Hepatic stellate cell (primary cell): ENCODE measurements at regions not wholly inside any gene's neighbourhood (a gene's known extent, or its start where the extent isn't known, plus 50 kb on each side); places are given as distances from the start of the nearest gene placed in this dataset.

Experiments used
- DNase-seq: peaks from one replicate; pipeline ENCODE4 v3.0.0; 2011; ENCODE audit warnings: low spot score

- DNase-seq = no peak
These were observed 372.9 kb upstream of the HS6ST1 start for GRCh38 chr2:128691526-128691925.

- no peak for DNase-seq
These were observed 374.5 kb upstream of the HS6ST1 start for GRCh38 chr2:128692895-128693742.

GRCh38 chr2:128693743-128694029 is 375.0 kb upstream of the HS6ST1 start:
- no peak for DNase-seq

DNA sequence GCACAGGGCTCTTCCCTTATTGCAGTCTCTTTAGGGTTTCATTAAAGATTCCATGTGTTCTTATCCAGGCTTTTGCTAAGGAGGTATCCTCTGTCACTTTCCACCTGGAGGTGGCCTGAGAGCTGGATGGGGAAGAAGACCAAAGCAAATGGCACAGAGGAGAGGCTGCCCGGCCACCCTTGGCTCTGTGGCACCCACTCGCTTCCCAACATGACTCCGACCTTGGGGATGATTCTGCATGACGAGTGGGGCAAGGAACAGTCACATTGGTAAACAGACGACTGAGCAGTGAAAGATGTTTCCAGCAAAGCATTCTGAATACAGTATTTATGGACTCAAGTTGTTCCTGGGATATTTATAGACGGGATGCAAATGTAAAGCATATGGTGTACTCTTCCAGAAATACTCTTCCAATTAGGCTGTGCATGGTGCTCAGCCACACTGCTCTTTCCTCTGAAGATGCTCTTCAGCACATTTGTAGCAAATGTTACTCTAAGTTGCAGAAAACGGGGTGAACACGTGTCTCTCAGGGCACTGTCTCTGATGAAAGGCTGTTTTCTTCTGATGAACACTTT is 377.1 kb upstream of the HS6ST1 start:
- DNase-seq = no peak

DNA sequence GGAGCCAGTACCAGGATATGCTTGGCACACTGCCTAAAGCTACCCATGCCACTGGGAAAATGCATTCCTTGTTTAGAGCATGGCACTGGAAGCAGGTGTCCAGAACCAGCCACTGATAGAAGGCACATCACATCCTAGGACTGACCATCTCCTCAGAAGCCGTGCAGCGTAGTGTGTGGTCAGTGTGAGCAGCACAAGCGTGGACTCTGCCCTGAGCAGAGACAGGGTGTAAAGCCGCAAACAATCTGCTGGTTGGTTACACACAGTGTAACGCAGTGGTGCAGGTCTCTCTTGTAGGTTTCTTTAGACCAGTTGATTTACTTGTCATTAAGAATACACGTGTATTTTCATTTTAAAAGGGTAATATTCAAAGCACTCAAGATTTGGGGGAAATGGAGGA is 377.8 kb upstream of the HS6ST1 start:
- no peak for DNase-seq

DNA sequence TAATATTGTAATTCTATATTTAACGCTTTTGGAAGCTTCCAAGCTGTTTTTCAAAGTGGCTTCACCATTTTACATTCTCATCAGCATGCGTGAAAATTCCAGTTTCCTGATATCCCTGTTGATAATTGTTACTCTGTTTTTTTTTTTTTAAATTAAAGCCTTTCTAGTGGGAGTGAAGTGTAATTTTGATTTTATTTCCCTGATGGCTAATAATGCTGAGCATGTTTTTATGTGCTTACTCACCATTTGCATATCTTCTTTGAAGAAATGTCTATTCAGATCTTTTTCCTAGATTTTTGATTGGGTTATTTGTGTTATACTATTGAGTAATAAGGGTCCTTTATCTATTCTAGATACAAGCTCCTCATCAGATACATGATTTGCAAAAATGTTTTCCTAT is 382.8 kb upstream of the HS6ST1 start:
- DNase-seq = no peak

GRCh38 chr2:128702616-128703015 is 383.9 kb upstream of the HS6ST1 start:
- no peak for DNase-seq

- DNase-seq = no peak
These were observed 389.6 kb upstream of the HS6ST1 start for GRCh38 chr2:128708106-128708816.

DNA sequence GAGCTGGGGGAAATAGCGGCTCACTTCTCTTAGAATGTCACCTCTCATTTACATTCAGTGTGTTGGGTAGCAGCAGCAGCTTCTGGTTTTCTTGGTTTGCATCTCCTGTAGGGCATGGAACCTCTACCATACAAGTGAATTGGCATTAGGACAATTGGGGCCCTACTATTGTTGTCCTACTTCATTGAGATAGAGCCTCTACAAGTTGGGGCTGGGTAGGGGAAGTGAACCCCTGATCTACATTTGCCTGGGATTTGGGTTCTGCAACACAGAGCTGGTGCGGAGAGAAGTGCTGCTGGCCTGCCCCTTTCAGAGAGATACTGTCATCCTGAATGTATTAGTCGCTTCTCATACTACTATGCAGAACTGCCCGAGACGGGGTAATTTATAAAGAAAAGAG is 391.6 kb upstream of the HS6ST1 start:
- DNase-seq = no peak

- DNase-seq = no peak
These were observed 392.1 kb upstream of the HS6ST1 start for GRCh38 chr2:128710729-128711128.

- DNase-seq = no peak
These were observed 395.6 kb upstream of the HS6ST1 start for GRCh38 chr2:128714285-128714684.

- no peak for DNase-seq
These were observed 396.2 kb upstream of the HS6ST1 start for GRCh38 chr2:128714851-128715312.

- DNase-seq = no peak
These were observed 396.7 kb upstream of the HS6ST1 start for GRCh38 chr2:128715360-128715759.

- DNase-seq = no peak
These were observed 397.6 kb upstream of the HS6ST1 start for GRCh38 chr2:128716299-128716721.

DNA sequence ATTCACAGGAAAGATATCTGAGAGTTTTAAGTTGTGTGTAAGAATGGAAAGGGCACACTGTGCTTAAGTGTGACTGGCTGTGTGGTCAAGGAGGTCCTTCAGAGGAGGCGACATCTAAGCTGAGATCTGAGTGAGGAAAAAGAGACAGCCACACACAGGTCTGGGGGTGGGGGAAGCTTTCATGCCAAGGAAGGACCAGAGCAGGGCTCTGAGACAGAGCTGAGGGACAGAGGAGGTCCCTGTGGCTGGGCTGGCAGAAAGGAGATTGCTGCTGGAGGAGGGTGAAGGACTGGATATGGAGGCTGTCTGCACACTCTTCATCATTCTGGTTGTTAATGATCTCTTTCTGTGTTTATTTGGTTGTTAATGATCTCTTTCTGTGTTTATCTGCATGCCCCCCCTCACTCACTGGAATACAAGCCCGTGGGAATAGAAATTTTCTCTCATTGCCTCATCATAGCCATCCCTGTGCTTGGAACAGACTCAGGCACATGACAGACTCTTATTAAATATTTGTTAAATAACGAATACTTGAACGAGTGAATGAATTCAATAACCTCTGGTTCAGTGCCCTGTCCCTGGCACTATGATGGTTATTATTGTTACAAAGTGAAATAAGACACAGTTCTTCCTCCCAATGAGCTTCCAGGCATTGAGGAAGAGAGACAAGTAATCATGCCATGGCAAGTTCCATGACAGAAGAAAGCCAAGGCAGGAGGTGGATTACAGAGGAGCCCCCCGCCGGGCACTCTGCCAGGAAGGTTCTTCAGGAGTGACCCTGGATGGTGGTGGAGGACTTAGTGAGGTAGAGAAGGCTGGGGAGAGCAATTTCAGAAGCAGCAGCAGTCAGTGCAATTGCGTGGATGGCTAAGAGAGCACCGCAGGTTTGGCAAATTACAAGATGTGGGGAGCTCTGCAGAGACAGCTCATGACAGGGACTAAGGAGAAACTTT is 399.4 kb upstream of the HS6ST1 start:
- no peak for DNase-seq

GRCh38 chr2:128720080-128721022 is 401.7 kb upstream of the HS6ST1 start:
- no peak for DNase-seq

- DNase-seq = no peak
These were observed 402.4 kb upstream of the HS6ST1 start for GRCh38 chr2:128721096-128721495.

GRCh38 chr2:128722489-128722888 is 403.8 kb upstream of the HS6ST1 start:
- DNase-seq = no peak

GRCh38 chr2:128724547-128724946 is 405.9 kb upstream of the HS6ST1 start:
- no peak for DNase-seq

- no peak for DNase-seq
These were observed 406.3 kb upstream of the HS6ST1 start for GRCh38 chr2:128724972-128725371.

- no peak for DNase-seq
These were observed 407.6 kb upstream of the HS6ST1 start for GRCh38 chr2:128726236-128726635.
